GM12864 (cell line): ENCODE measurements at regions not wholly inside any gene's neighbourhood (a gene's known extent, or its start where the extent isn't known, plus 50 kb on each side); places are given as distances from the start of the nearest gene placed in this dataset.

ENCODE experiments used
- DNase-seq: peaks from one replicate; pipeline ENCODE4 v3.0.0-alpha.2; 2011; ENCODE audit warnings: low read depth
- H3K4me3 ChIP-seq: 2 replicates; pipeline ENCODE4 v1.5.1; 2011; ENCODE audit warnings: mild to moderate bottlenecking, low read depth, low read length, control low read depth
- CTCF ChIP-seq: IDR thresholded peaks from 2 replicates; pipeline ENCODE4 v1.5.1; 2011; ENCODE audit warnings: low read depth, mild to moderate bottlenecking, moderate library complexity, low read length, control low read depth, inconsistent platforms; ENCODE audit errors: missing control alignments

- DNase-seq, result no peak
- H3K4me3 ChIP-seq, result no peak overlapping the region
- no peak for TF ChIP-seq CTCF
Measured at GRCh38 chr15:62927836-62928235, 114.7 kb upstream of the TPM1 start.

DNA sequence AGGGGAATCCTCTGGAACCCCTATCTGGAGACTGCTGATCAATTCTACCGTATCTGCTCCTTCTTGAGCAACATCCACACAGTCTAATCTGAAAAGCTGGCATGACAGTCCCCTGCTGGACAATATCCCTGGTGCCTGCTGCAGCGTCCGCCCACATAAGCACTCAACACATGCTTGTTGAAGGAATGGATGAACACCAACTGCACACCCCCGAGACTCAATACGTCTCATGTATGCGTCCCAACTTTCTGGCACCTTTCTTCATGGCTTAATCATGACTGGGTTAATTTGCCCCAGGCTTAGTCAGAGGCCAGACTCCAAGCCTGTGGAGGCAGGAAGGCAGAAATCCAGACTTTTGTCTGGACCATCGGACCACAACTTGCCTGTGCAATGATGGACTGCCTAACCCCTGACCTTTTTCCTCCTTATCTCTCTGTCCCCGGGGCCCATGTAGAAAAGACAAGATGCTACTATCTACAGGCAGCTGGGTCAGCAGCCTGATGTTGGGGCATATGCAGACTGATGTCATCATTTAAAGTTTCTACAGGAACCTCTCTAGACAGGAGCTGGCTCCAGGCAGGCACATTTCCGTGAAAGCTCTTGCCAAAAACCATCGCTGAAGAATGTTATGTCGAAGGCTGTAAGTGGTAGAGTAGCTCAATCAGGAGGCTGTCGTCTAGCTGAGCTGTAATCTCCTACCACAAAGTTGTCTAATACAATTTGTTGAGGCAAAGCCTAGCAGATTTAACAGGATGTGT lies 114.1 kb upstream of the TPM1 start:
- no peak overlapping the region for H3K4me3 ChIP-seq
- TF ChIP-seq CTCF, result no peak
- no peak for DNase-seq

- H3K4me3 ChIP-seq, result no peak overlapping the region
- DNase-seq, result no peak
- no peak for TF ChIP-seq CTCF
Measured at GRCh38 chr15:62929000-62929357, 113.6 kb upstream of the TPM1 start.

GRCh38 chr15:62931650-62932049 lies 110.9 kb upstream of the TPM1 start:
- TF ChIP-seq CTCF, result no peak
- H3K4me3 ChIP-seq, result no peak overlapping the region
- DNase-seq, result no peak

- no peak for DNase-seq
- H3K4me3 ChIP-seq, result no peak overlapping the region
- no peak for TF ChIP-seq CTCF
Measured at GRCh38 chr15:62932436-62932835, 110.1 kb upstream of the TPM1 start.

DNA sequence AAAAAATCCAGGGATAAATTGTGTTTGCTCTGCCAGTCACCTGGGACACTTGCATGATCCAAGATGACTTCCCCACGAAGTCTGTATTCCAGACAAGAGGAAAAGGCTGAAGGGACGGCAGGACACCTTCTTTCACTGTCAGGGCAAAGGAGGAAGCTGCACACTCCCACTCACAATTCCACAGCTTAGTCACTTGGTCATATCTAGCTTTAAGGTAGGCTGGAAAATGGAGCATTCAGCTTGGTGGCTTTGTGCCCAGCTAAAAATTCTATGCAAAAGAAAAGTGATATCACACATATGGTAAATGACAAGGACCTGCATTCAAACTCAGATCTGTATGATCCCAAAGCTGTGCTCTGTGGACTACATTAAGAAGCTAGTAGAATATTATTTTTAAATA lies 109.2 kb upstream of the TPM1 start:
- no peak for DNase-seq
- TF ChIP-seq CTCF, result no peak
- H3K4me3 ChIP-seq, result no peak overlapping the region
